Endothelial cell of umbilical vein (primary cell): ENCODE measurements at regions not wholly inside any gene's neighbourhood (a gene's known extent, or its start where the extent isn't known, plus 50 kb on each side); places are given as distances from the start of the nearest gene placed in this dataset.

Experiments used
- BruUV-seq: library from RNA; stranded (reverse); fragments of 400-500 nt; replicated peaks from 2 replicates; lab custom pipeline; 2021; lab: Mats Ljungman, UMichigan
- CTCF ChIA-PET: fragments of 300-600, 350-600 bp; sonication (Branson Sonifier 250); formaldehyde crosslinking; loops from one replicate; lab custom pipeline; 2021; ENCODE audit warnings: antibody characterized with exemption, inconsistent platforms; lab: Charles Lee
- POLR2A ChIA-PET: fragments of 300-600, 350-600 bp; sonication (Branson Sonifier 250); formaldehyde crosslinking; loops from one replicate; lab custom pipeline; 2021; ENCODE audit warnings: antibody characterized with exemption, inconsistent platforms; lab: Charles Lee
- DNase-seq: peaks from one replicate; pipeline ENCODE4 v3.0.0-alpha.2; 2011; ENCODE audit warnings: low read depth, low spot score
- FAIRE-seq: peaks from 2 replicates; lab custom pipeline; 2011; peaks lifted over from hg19 to GRCh38; lab: Jason Lieb, UNC
- H2AFZ ChIP-seq: 2 replicates; pipeline ENCODE4 v1.6.0; 2012; ENCODE audit warnings: low read depth, low read length, control low read depth, inconsistent platforms
- H3K27ac ChIP-seq: 2 replicates; pipeline ENCODE4 v1.5.1; 2011; ENCODE audit warnings: low read depth, mild to moderate bottlenecking, control low read depth, low read length, moderate library complexity; ENCODE audit not compliant: insufficient read depth
- H3K27me3 ChIP-seq, 2 experiments: 2 replicates each; pipeline versions ENCODE4 v1.6.0 to v1.6.1; 2011; ENCODE audit warnings: low read length in 2 of 2, mixed read lengths in 1 of 2; ENCODE audit not compliant: control insufficient read depth in 2 of 2, insufficient read depth in 2 of 2
- H3K36me3 ChIP-seq, 2 experiments: 2 replicates in 1 of 2; 3 replicates in 1 of 2; pipeline ENCODE4 v1.5.1; 2011; ENCODE audit warnings: low read length in 2 of 2, mild to moderate bottlenecking in 1 of 2, moderate library complexity in 1 of 2; ENCODE audit not compliant: control insufficient read depth in 2 of 2, insufficient read depth in 2 of 2; ENCODE audit errors: extremely low read depth in 1 of 2
- H3K4me1 ChIP-seq: 3 replicates; pipeline ENCODE4 v1.5.1; 2011; ENCODE audit warnings: mild to moderate bottlenecking, low read length; ENCODE audit not compliant: control insufficient read depth, insufficient read depth; ENCODE audit errors: extremely low read depth
- H3K4me2 ChIP-seq: 2 replicates; pipeline ENCODE4 v1.6.1; 2011; ENCODE audit warnings: low read length, control low read depth, mixed read lengths; ENCODE audit not compliant: insufficient read depth
- H3K4me3 ChIP-seq, 3 experiments: fragments of 200-600 bp in 1 of 3; sonication (generic), shearing (Covaris generic) in 1 of 3; replicated peaks in 1 of 3; 2 replicates each; pipeline ENCODE4 v1.5.1; 2011 to 2016; ENCODE audit warnings: control low read depth in 3 of 3, low read length in 3 of 3, mild to moderate bottlenecking in 2 of 3, inconsistent platforms in 1 of 3, low read depth in 1 of 3, moderate library complexity in 1 of 3; ENCODE audit not compliant: insufficient read depth in 1 of 3
- H3K79me2 ChIP-seq: 2 replicates; pipeline ENCODE4 v1.6.0; 2012; ENCODE audit warnings: low read length, inconsistent platforms; ENCODE audit not compliant: control insufficient read depth, insufficient read depth
- H3K9ac ChIP-seq: replicated peaks from 2 replicates; pipeline ENCODE3; 2011; ENCODE audit warnings: low read length, control low read depth; ENCODE audit not compliant: insufficient read depth; ENCODE audit errors: extremely low read depth
- H3K9me1 ChIP-seq: replicated peaks from 3 replicates; pipeline ENCODE4 v1.6.0; 2011; ENCODE audit warnings: mild to moderate bottlenecking, low read length; ENCODE audit not compliant: control insufficient read depth, insufficient read depth; ENCODE audit errors: extremely low read depth
- H3K9me3 ChIP-seq: replicated peaks from 2 replicates; pipeline ENCODE4 v1.5.1; 2012; ENCODE audit warnings: low read length, inconsistent platforms; ENCODE audit not compliant: control insufficient read depth, insufficient read depth
- H4K20me1 ChIP-seq: replicated peaks from 2 replicates; pipeline ENCODE3; 2011; ENCODE audit warnings: mild to moderate bottlenecking, low read length; ENCODE audit not compliant: control insufficient read depth, insufficient read depth; ENCODE audit errors: extremely low read depth
- EZH2 ChIP-seq: IDR thresholded peaks from 2 replicates; pipeline ENCODE4 v1.6.1; 2012; ENCODE audit warnings: borderline replicate concordance, low read depth, mild to moderate bottlenecking, moderate library complexity, low read length, inconsistent platforms; ENCODE audit not compliant: severe bottlenecking
- FOS ChIP-seq: IDR thresholded peaks from 2 replicates; pipeline ENCODE4 v1.6.1; 2011; ENCODE audit warnings: mild to moderate bottlenecking, low read length, moderate library complexity, borderline replicate concordance; ENCODE audit not compliant: insufficient read depth
- GATA2 ChIP-seq: IDR thresholded peaks from 2 replicates; pipeline ENCODE4 v1.7.0; 2011; ENCODE audit warnings: low read depth, mild to moderate bottlenecking, moderate library complexity, mixed read lengths, low read length; ENCODE audit not compliant: insufficient read length, insufficient read depth
- JUN ChIP-seq: IDR thresholded peaks from 2 replicates; pipeline ENCODE4 v1.6.1; 2011; ENCODE audit warnings: borderline replicate concordance, low read depth; ENCODE audit not compliant: insufficient read length, insufficient read depth
- MYC ChIP-seq: IDR thresholded peaks from one replicate; pipeline ENCODE4 v1.6.1; 2011; ENCODE audit warnings: mild to moderate bottlenecking, low read depth, low read length
- POLR2A ChIP-seq: IDR thresholded peaks from 2 replicates; pipeline ENCODE4 v1.6.1; 2012; ENCODE audit warnings: low read depth, mild to moderate bottlenecking, control low read depth, low read length
- POLR2AphosphoS5 ChIP-seq: IDR thresholded peaks from 2 replicates; pipeline ENCODE4 v1.6.1; 2012; ENCODE audit warnings: low read depth, mild to moderate bottlenecking, control low read depth, low read length, moderate library complexity; ENCODE audit not compliant: insufficient read depth
- dilution Hi-C: fragments of 300-500 bp; cut with MboI; formaldehyde crosslinking; loops from one replicate; pipeline ENCODE4 v1.15.0; 2019; ENCODE audit warnings: low sequenced_read_pairs; ENCODE audit not compliant: extremely low pct_ligation_motif_present
- intact Hi-C: fragments of 100-400 bp; cut with micrococcal nuclease; formaldehyde crosslinking; loops from one replicate; pipeline ENCODE4 v1.10.0; 2022
- TF ChIP-seq, protein P1 (sequence below): IDR thresholded peaks from 2 replicates; pipeline ENCODE4 v1.6.1; 2011; ENCODE audit not compliant: insufficient read depth, insufficient read length
- TF ChIP-seq, protein P2 (sequence below), 2 donors: IDR thresholded peaks; 1 replicate in 1 of 2; 2 replicates in 1 of 2; pipeline ENCODE4 v1.5.1; 2011; ENCODE audit warnings: low read length in 2 of 2, mild to moderate bottlenecking in 2 of 2, moderate library complexity in 2 of 2, control low read depth in 1 of 2, inconsistent platforms in 1 of 2, low read depth in 1 of 2; ENCODE audit not compliant: insufficient read depth in 1 of 2; ENCODE audit errors: extremely low read depth in 1 of 2

DNA sequence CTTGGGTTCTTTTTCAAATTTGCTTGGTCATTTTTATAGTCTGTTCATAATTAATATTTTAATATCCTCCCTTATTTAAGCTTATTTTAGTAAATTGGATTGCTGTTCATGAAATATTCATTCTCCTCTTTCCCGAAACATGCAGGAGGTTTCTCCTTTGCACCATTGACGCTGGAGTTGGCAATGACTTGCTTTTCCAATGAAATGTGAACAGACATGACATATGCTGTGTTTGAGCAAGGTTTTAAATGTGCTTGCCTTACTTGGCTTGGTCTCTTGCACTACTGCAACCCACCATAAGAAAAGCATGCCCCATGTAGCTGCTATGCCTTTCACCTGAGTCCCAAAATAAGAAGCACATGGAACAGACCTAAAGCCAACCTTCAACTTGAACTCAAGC, 498.0 kb upstream of the NFIA start:
- FAIRE-seq (no peak), DNase-seq (no peak)
- TF ChIP-seq GATA2: no peak
- TF ChIP-seq MYC: no peak
- TF ChIP-seq POLR2A: no peak
- TF ChIP-seq JUN: no peak
- TF ChIP-seq, protein P1, sequence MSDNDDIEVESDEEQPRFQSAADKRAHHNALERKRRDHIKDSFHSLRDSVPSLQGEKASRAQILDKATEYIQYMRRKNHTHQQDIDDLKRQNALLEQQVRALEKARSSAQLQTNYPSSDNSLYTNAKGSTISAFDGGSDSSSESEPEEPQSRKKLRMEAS: no peak
- no peak for TF ChIP-seq FOS
- no peak for TF ChIP-seq POLR2AphosphoS5
- TF ChIP-seq EZH2: no peak
- TF ChIP-seq, protein P2, sequence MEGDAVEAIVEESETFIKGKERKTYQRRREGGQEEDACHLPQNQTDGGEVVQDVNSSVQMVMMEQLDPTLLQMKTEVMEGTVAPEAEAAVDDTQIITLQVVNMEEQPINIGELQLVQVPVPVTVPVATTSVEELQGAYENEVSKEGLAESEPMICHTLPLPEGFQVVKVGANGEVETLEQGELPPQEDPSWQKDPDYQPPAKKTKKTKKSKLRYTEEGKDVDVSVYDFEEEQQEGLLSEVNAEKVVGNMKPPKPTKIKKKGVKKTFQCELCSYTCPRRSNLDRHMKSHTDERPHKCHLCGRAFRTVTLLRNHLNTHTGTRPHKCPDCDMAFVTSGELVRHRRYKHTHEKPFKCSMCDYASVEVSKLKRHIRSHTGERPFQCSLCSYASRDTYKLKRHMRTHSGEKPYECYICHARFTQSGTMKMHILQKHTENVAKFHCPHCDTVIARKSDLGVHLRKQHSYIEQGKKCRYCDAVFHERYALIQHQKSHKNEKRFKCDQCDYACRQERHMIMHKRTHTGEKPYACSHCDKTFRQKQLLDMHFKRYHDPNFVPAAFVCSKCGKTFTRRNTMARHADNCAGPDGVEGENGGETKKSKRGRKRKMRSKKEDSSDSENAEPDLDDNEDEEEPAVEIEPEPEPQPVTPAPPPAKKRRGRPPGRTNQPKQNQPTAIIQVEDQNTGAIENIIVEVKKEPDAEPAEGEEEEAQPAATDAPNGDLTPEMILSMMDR (IDR thresholded peaks at IDR 0.05; ENCODE audit: extremely low read depth in 1 of 2, insufficient read depth in 1 of 2, low read depth in 1 of 2, low read length in 2 of 2): no peak
- no peaks in the 10 kb centered on the region for H3K36me3 ChIP-seq
- H3K27me3 ChIP-seq: no peaks in the 10 kb centered on the region
- no peak overlapping the region for H3K27ac ChIP-seq
- no peak overlapping the region for H2AFZ ChIP-seq
- H3K4me3 ChIP-seq: no peak overlapping the region
- H3K9me1 ChIP-seq: no peaks in the 10 kb centered on the region
- CTCF ChIA-PET: no interaction called here
- no peak overlapping the region for H3K9ac ChIP-seq
- peaks cover 10% of the 10 kb centered on the region for H3K4me1 ChIP-seq
- H3K79me2 ChIP-seq: no peaks in the 10 kb centered on the region
- POLR2A ChIA-PET: no interaction called here
- peaks cover 3% of the 10 kb centered on the region for H3K9me3 ChIP-seq
- dilution Hi-C loops: no loop called here
- no peaks in the 10 kb centered on the region for H4K20me1 ChIP-seq
- no peak overlapping the region for H3K4me2 ChIP-seq
- intact Hi-C loops: loop anchor here (5.0 kb wide), 1 partner anchor 162 kb away; no protein-coding TSS in a partner anchor
- no TSS peak for BruUV-seq
